CD1c-positive myeloid dendritic cell (primary cell): ENCODE measurements at regions not wholly inside any gene's neighbourhood (a gene's known extent, or its start where the extent isn't known, plus 50 kb on each side); places are given as distances from the start of the nearest gene placed in this dataset.

Experiments
- DNase-seq: peaks from one replicate; pipeline ENCODE4 v3.0.0-alpha.2; 2016; ENCODE audit errors: extremely low spot score

- DNase-seq = no peak
Observed at GRCh38 chr18:28407681-28408080, 230.8 kb upstream of the CDH2 start.

- DNase-seq = no peak
Observed at GRCh38 chr18:28406533-28406932, 229.6 kb upstream of the CDH2 start.

- DNase-seq = no peak
Observed at GRCh38 chr18:28404694-28405093, 227.8 kb upstream of the CDH2 start.

GRCh38 chr18:28399781-28400362 is 222.9 kb upstream of the CDH2 start:
- no peak for DNase-seq

GRCh38 chr18:28398471-28398870 is 221.5 kb upstream of the CDH2 start:
- DNase-seq = no peak

DNA sequence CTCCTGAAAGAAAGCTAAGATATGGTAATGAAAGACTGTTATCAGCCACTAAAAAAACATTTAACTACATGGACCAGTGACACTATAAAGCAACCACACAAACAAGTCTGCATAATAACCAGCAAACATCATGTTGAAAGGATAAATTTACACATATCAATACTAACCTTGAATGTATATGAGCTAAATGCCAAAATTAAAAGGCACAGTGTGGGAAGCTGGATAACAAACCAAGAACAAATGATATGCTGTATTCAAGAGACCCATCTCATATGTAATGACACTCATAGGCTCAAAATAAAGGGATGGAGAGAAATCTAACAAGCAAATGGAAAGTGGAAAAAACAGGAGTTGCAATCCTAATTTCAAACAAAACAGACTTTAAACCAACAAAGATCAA is 213.1 kb upstream of the CDH2 start:
- no peak for DNase-seq

- DNase-seq = no peak
Observed at GRCh38 chr18:28382215-28382879, 205.4 kb upstream of the CDH2 start.

- no peak for DNase-seq
Observed at GRCh38 chr18:28372186-28372585, 195.3 kb upstream of the CDH2 start.

- no peak for DNase-seq
Observed at GRCh38 chr18:28366676-28367075, 189.7 kb upstream of the CDH2 start.

- no peak for DNase-seq
Observed at GRCh38 chr18:28365411-28365831, 188.5 kb upstream of the CDH2 start.

DNA sequence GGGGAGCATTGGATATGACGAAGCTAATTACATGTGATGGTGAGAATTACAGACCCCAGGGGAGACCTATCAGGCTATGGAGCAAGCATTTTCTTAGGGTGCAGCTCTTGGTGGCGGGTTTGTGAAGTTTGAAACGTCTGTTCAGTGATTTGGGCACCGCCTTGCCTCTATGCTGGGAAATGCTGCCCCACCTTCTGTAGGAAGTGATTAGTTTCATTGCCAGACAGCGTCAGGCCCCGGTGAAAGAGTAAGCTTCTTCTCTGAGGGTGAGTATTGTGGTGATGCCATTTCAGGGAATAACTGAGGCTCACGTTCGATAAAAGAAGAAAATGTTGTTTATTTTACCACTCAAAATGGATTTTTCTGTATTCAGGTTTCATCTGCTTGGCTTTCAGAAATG is 186.2 kb upstream of the CDH2 start:
- DNase-seq = no peak

DNA sequence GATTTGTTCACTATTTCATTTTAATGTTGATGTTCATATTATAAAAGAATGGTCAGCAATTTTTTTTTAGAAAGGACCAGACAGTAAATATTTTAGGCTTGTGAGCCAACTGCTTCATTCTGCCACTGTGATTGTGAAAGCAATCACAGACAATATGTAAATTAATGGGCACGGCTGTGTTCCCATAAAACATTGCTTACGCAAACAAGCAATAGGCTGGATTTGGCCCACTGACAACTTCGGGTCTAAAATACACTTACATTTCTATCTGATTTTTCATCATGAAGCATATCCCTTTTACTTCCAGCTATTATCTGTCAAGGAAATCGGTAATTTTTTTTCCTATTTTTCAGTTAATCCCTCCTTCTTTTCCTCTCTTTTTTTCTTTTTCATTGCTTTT is 182.2 kb upstream of the CDH2 start:
- no peak for DNase-seq

- no peak for DNase-seq
Observed at GRCh38 chr18:28357766-28358401, 181.0 kb upstream of the CDH2 start.

GRCh38 chr18:28350821-28351220 is 173.9 kb upstream of the CDH2 start:
- DNase-seq = no peak

GRCh38 chr18:28342231-28342630 is 165.3 kb upstream of the CDH2 start:
- no peak for DNase-seq

- no peak for DNase-seq
Observed at GRCh38 chr18:28338316-28338715, 161.4 kb upstream of the CDH2 start.

GRCh38 chr18:28334516-28334915 is 157.6 kb upstream of the CDH2 start:
- no peak for DNase-seq

- no peak for DNase-seq
Observed at GRCh38 chr18:28332071-28332470, 155.1 kb upstream of the CDH2 start.

- DNase-seq = no peak
Observed at GRCh38 chr18:28331551-28331950, 154.6 kb upstream of the CDH2 start.

GRCh38 chr18:28313602-28314001 is 136.7 kb upstream of the CDH2 start:
- DNase-seq = no peak

- no peak for DNase-seq
Observed at GRCh38 chr18:28288784-28289183, 111.9 kb upstream of the CDH2 start.

DNA sequence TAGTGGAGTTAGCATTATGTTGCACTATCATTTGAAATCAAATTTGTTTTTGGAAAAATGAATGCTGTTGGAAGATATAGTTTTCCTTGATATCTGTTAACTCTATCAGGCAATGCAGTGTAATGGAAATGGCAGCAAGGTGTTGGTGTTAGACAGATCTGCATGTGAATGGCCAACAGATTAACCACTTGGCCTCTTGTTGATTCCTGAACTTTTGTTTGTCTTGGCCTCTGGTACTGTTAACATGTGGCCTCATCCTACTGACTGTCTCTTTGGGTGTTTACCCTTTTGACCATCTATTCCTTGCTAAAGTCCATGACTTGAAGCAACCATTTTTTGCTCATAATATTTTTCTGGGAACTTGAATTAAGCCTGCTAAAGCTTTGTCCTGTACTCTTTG is 110.2 kb upstream of the CDH2 start:
- no peak for DNase-seq

DNA sequence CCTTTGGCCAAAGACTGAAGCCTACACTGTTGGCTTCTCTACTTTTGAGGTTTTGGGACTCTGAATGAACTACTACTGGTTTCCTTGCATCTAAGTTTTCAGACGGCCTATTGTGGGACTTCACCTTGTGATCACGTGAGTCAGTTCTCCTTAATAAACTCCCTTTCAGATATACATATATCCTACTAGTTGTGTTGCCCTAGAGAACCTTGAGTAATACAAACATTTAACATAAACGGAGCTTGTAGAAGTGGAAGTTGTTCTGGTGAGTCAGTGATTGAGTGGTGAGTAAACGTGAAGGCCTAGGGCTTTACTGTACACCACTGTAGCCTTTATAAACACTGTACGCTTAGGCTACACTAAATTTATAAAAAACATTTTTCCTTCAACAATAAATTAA is 107.2 kb upstream of the CDH2 start:
- DNase-seq = no peak
